GM21381 (cell line): ENCODE measurements at regions not wholly inside any gene's neighbourhood (a gene's known extent, or its start where the extent isn't known, plus 50 kb on each side); places are given as distances from the start of the nearest gene placed in this dataset.
A peak's percentile ranks its signal among the peaks of the same experiment; 100 is the strongest.
"Not testable (repeated sequence)": the region's sequence is repeated elsewhere in the genome, so short reads cannot be mapped to it uniquely, and the experiment has no call there.

ENCODE experiments used
- ATAC-seq: cut with Tn5 transposase; IDR thresholded peaks from one replicate; pipeline ENCODE4 v1.9.1; 2021; ENCODE audit warnings: mild to moderate bottlenecking, moderate library complexity; ENCODE audit not compliant: unreplicated experiment

DNA sequence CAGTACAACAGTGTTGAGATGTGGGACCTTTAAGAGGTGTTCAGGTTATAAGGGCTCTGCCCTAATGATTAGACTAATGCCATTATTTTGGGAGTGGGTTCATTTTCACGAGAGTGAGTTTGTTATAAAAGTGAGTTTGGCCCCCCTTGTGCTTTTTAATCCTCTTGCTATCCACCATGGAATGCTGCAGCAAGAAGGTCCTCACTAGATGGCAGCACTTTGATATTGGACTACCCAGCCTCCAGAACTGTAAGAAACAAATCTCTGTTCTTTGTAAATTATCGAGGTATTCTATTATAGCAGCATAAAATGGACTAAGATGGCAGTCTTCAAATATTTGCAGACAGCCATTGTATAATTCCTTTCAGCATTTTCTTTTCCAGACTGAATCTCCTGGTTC, 212.4 kb downstream of the LRRC70 start:
- ATAC-seq: no peak

DNA sequence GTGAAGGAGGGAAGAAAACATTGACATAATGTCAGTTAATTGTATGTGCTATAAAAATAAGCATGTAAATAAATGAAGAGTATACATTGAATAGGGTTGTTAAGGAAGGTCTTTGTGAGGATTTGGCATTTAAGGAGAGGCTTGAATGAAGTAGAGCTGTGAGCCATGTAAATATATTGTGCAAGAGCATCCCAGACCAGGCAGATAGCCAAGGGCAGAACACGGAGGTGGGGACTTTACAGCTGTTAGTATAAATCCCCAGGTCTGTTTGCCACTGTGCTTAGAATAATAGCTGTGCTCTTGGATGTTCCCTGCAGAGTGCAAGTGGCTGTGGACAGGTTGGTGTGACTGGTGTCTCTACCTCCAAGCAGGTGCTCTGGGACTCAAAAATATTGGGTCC, 211.7 kb downstream of the LRRC70 start:
- no peak for ATAC-seq

- no peak for ATAC-seq
These were observed 207.5 kb downstream of the LRRC70 start for GRCh38 chr5:62786099-62786498.

DNA sequence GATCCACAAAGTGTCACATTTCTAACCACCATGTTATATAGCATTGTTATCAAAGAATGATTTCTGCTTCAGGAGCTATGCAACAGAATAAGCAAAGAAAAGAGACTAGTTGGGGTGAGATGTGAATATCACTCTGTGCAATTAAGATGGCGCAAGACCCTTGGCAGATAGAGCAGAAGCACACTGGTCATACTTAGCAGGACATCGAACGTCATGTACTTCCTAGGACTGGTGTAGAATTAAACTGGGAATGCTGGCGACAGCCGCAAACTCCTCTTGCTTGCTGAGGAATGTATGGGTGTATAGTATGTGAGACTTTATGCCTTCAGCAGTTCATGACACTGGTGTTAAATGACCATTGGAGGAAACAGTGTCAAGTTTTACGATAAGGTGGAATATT, 207.0 kb downstream of the LRRC70 start:
- no peak for ATAC-seq

DNA sequence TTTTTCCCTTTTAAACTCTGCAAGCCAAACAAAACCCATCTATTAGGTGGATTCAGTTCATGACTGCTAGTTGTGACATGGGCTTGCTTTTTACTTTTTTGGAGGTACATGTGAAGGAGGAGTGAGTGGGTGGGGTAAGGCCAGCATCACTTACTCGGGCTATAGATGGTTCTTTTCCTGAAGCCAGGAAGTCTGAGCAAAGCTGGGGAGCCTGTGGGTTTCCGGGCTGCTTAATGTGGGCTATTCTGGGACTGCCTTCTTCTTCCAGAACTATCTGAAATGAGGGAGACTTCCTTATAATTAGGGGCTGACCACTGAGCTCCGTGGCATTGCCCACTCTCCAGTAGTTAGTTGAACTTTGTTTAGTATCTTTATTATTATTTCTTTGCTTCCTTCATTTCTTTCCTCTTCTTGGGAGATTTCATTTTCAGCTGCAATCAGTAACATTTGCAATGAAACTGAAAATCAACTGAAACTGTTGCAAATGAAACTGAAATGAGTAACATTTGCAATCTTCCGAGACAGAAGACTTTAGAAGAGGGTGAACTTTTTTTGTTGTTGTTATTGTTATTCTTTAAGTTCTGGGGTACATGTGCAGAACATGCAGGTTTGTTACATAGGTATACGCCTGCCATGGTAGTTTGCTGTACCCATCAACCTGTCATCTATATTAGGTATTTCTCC, 204.9 kb downstream of the LRRC70 start:
- peak; percentile 73 for ATAC-seq

GRCh38 chr5:62780888-62781287, 202.3 kb downstream of the LRRC70 start:
- ATAC-seq: no peak

GRCh38 chr5:62780230-62780629, 201.6 kb downstream of the LRRC70 start:
- no peak for ATAC-seq

DNA sequence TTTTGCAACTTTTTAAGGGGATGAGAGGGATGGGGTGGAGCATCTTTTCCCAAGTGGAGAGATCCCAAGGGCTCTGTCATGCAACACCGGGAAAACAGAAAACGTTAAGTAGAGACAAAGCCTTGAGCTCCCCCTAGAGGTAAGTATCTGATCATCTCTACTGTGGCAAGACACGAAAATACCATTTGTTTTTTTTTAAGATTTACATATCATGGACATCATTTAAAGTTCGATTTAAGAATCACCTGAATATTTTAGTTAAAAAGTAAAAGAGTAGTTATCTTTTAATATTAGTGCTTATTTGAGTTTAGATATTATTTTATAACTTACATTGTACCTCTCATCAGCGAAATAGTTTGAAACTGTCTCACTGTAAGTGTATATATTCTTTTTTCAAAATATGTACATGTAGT, 200.4 kb downstream of the LRRC70 start:
- peak; percentile 50 for ATAC-seq

DNA sequence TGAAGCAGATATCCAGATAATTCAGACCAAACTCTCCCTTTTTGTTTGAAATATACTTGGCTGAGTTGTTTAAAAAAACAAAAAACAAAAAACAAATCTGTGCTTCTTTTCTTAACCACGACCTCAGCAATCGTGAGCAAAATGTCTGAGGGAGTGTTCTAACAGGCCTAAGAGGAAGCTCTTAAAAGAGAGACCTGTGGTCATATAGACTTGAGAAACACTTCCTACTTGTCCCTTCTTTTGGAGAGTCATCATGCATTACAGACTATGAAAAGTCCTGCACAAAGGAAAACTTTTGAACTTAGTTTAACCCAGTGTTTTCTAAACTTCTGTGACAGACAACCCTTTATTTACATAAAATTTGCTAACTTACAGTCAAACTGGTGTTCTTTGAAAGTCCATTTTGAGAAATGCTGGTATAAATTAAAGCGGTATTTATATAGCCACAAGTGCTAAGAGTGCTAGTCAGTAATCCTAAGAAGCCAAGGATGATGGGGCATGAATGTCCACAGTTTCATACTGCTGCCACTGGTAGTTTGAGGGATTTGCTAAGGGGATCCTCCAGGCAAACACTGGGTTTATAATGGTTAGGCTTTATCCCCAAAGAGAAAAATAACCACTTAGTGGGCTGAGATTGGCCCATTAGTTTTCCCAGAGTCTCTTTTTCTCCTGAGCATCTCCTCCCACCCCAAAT, 199.8 kb downstream of the LRRC70 start:
- ATAC-seq: peak; percentile 11

- not testable (repeated sequence) for ATAC-seq
These were observed 198.5 kb downstream of the LRRC70 start for GRCh38 chr5:62777081-62777480.

DNA sequence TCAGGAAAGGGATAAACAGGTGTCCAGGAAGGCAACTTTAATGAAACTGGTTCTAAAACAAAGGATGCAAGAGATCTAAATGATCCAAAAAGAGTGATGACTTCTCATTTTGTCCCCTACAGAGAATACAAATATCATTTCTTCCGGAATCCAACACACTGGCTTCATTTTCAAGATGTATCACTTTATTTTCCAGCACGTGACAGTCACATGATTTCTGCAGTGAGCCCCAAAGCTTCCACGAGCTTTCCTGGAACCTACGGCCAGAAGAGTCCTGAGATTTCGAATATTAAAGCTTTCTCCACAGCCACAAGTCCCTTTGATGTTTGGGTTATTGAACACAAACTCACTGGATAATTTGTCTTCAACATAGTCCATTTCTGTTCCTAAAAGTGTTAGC, 198.0 kb downstream of the LRRC70 start:
- not testable (repeated sequence) for ATAC-seq

DNA sequence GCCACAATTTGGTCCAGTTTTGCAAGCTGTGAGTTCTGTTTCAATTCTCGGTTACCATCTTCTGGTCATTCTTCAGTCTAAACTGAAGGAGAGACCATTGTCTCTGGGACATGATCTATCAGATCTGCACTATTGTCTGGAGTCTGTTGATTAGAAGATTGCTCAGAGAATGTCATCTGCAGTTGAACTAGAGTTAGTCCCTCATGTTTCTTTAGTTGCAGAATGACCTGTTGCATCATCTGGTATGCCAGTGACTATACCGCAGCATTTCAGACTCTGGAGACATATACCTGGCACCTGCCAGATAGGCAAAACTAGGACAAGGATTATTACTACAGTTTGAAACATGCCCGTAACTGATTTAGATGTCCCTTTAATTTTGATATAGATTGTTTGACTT, 194.8 kb downstream of the LRRC70 start:
- ATAC-seq: no peak

GRCh38 chr5:62771341-62771740, 192.7 kb downstream of the LRRC70 start:
- no peak for ATAC-seq

GRCh38 chr5:62767650-62768049, 189.0 kb downstream of the LRRC70 start:
- no peak for ATAC-seq

- ATAC-seq: no peak
These were observed 188.5 kb downstream of the LRRC70 start for GRCh38 chr5:62767077-62767476.

DNA sequence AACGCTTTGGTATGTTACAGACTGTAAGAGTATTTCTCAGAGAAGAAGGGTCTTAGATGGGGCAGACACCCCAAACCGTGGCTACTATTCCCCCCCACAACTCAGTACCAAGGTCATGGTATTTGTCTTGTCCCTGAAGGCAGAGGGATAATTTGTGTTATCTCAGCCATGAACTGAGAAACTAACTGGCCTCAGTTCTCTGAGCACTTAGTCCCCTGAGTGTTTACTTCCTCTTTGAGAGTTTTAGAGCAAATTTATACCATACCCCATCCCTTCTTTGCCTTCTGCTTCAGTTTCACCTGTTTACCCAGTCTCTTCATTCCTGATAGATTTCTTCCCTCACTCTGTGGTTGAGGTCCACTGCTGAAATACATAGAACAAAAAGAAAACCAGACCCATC, 183.9 kb downstream of the LRRC70 start:
- ATAC-seq: no peak

DNA sequence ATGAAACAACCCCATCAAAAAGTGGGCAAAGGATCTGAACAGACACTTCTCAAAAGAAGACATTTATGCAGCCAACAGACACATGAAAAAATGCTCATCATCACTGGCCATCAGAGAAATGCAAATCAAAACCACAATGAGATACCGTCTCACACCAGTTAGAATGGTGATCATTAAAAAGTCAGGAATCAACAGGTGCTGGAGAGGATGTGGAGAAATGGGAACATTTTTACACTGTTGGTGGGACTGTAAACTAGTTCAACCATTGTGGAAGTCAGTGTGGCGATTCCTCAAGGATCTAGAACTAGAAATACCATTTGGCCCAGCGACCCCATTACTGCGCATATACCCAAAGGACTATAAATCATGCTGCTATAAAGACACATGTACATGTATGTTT, 179.1 kb downstream of the LRRC70 start:
- ATAC-seq: not testable (repeated sequence)

DNA sequence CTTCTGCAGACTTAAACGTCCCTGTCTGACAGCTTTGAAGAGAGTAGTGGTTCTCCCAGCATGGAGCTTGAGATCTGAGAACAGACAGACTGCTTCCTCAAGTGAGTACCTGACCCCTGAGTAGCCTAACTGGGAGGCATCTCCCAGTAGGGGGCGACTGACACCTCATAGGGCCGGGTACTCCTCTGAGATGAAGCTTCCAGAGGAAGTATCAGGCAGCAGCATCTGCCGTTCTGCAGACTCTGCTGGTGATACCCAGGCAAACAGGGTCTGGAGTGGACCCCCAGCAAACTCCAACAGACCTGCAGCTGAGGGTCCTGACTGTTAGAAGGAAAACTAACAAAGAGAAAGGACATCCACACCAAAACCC, 174.4 kb downstream of the LRRC70 start:
- not testable (repeated sequence) for ATAC-seq

- not testable (repeated sequence) for ATAC-seq
These were observed 173.7 kb downstream of the LRRC70 start for GRCh38 chr5:62752056-62752997.

DNA sequence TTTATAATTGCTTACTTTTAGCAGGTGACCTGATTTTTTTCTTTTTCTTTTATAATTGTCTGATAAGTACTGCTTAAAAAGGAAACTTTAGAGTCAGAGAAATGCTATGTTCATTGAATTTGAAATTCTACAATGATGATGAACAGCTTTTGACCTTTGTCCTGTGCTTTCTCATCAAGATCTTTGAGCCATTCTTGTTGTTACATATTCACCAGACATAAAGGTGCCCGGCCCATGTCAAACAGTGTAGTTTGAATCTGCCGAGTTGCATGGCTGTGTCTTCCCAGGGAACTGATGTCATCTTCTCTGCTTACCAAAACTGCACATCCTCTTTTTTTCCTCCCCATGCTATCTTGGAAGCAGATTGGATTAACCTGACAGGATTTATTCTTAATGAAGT, 163.6 kb downstream of the LRRC70 start:
- no peak for ATAC-seq

DNA sequence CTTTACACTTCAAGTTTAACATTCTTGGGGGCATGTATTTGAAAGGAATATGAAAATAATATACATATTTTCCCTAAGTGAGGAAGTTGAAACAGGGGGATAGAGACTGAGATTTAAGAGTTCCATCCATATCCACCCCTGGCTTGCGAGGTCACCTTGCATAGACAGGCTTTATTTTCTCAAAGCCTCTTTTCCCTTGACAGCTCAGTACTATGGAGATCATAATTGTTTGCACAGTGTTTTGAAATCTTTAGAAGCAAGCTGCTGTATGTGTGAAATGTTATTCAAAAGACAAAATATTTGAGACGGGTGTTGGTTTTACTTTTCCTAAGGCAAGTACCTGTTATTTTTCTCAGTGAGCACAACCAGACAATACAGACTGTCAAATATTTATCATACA, 163.1 kb downstream of the LRRC70 start:
- no peak for ATAC-seq

- no peak for ATAC-seq
These were observed 159.1 kb downstream of the LRRC70 start for GRCh38 chr5:62737766-62738165.
